ENCODE measurements at regions not wholly inside any gene's neighbourhood (a gene's known extent, or its start where the extent isn't known, plus 50 kb on each side); places are given as distances from the start of the nearest gene placed in this dataset.
"Not testable (repeated sequence)": the region's sequence is repeated elsewhere in the genome, so short reads cannot be mapped to it uniquely, and the experiment has no call there.

DNA sequence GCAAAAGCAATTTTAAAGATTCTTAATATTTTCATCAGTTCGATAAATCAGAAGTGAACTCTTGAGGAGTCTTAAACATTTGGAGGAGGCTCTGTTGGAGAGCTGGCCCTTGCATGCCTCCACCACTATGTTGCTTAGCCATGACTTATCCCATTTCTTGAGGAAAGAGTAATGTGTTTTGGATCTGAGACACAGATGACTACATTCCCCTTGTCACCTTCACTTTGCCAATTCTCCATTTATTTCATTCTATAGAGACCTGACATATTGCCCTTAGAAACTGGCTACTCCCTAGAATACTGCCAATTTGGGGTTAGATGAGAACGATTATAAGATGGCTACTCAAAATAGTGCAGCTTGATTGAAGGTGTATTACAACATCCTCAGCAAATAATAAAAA lies 157.4 kb upstream of the TMEM260 start:
- DNase-seq: no peak

GRCh38 chr14:56422703-56423213 lies 156.8 kb upstream of the TMEM260 start:
- peak; percentile 65 for DNase-seq

GRCh38 chr14:56423544-56423943 lies 156.1 kb upstream of the TMEM260 start:
- no peak for DNase-seq

- DNase-seq: no peak
Measured at GRCh38 chr14:56431013-56431412, 148.6 kb upstream of the TMEM260 start.

GRCh38 chr14:56449670-56450213 lies 129.9 kb upstream of the TMEM260 start:
- DNase-seq: no peak

- DNase-seq: no peak
Measured at GRCh38 chr14:56452940-56453339, 126.7 kb upstream of the TMEM260 start.

GRCh38 chr14:56454680-56455079 lies 124.9 kb upstream of the TMEM260 start:
- not testable (repeated sequence) for DNase-seq

- DNase-seq: no peak
Measured at GRCh38 chr14:56460469-56460868, 119.1 kb upstream of the TMEM260 start.

GRCh38 chr14:56461276-56462275 lies 118.0 kb upstream of the TMEM260 start:
- no peak for DNase-seq

GRCh38 chr14:56463271-56463890 lies 116.2 kb upstream of the TMEM260 start:
- DNase-seq: no peak

- no peak for DNase-seq
Measured at GRCh38 chr14:56471056-56471455, 108.5 kb upstream of the TMEM260 start.

GRCh38 chr14:56474419-56475022 lies 105.1 kb upstream of the TMEM260 start:
- DNase-seq: peak; percentile 48

- no peak for DNase-seq
Measured at GRCh38 chr14:56482310-56482911, 97.2 kb upstream of the TMEM260 start.

GRCh38 chr14:56487090-56487667 lies 92.4 kb upstream of the TMEM260 start:
- no peak for DNase-seq

GRCh38 chr14:56487761-56488160 lies 91.8 kb upstream of the TMEM260 start:
- DNase-seq: no peak

- DNase-seq: no peak
Measured at GRCh38 chr14:56488306-56488705, 91.3 kb upstream of the TMEM260 start.

- no peak for DNase-seq
Measured at GRCh38 chr14:56490379-56490778, 89.2 kb upstream of the TMEM260 start.

- peak; percentile 71 for DNase-seq
Measured at GRCh38 chr14:56491299-56492285, 88.0 kb upstream of the TMEM260 start.

DNA sequence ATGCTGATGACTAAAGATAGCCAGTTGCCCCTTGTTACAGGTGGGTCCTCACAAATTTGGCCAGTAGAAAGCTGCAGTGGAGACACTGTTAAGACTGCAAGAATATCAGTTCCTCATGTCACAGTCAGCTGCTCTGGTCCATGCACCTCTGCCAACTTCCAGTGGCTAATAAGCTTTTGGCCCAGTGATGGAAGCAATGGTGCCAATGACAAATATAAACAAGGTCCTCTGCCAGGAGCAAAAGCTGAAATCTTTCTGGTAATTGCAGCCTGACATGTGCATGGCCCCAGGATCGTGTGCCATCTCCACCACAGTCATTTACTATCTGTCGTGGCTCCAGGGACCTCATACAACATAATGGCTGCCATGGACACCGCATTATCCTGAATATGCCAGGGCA lies 85.4 kb upstream of the TMEM260 start:
- DNase-seq: no peak

DNA sequence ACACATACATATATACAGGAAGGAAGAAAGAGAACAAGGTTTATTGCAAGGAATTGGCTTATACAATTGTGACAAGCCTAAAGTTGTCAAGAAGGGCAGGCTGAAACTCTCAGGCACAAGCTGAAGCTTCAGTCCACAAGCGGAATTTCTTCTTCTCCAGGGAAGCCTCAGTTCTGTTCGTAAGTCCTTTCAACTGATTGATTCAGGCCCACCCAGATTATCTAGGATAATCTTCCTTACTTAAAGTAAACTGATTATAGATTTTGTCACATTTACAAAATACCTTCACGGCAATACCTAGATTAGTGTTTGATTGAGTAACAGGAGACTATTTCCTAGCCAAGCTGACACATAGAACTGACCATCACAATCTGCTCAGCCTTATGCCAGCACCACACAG lies 81.5 kb upstream of the TMEM260 start:
- DNase-seq: no peak
